ENCODE measurements at regions not wholly inside any gene's neighbourhood (a gene's known extent, or its start where the extent isn't known, plus 50 kb on each side); places are given as distances from the start of the nearest gene placed in this dataset.

DNA sequence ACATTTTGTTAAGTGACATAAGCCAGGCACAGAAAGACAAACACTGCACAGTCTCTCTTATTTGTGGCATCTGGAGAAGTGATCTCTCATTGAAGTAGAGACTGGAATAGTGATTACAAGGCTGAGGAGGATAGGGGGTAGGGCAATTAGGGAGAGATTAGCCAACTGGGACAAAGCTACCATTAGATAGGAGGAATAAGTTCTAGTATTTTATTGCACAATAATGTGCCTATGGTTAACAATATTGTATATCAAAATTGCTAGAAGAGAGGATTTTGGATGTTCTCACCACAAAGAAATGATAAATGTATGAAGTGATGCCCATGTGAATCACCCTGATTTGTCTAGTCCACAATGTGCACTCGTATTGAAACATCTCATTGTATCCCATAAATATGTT, 281.8 kb downstream of the MTRR start:
- TF ChIP-seq, protein P1, sequence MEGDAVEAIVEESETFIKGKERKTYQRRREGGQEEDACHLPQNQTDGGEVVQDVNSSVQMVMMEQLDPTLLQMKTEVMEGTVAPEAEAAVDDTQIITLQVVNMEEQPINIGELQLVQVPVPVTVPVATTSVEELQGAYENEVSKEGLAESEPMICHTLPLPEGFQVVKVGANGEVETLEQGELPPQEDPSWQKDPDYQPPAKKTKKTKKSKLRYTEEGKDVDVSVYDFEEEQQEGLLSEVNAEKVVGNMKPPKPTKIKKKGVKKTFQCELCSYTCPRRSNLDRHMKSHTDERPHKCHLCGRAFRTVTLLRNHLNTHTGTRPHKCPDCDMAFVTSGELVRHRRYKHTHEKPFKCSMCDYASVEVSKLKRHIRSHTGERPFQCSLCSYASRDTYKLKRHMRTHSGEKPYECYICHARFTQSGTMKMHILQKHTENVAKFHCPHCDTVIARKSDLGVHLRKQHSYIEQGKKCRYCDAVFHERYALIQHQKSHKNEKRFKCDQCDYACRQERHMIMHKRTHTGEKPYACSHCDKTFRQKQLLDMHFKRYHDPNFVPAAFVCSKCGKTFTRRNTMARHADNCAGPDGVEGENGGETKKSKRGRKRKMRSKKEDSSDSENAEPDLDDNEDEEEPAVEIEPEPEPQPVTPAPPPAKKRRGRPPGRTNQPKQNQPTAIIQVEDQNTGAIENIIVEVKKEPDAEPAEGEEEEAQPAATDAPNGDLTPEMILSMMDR (IDR thresholded peaks at IDR 0.05): no peak
- TF ChIP-seq POLR2A (IDR thresholded peaks at IDR 0.05): no peak
